ENCODE measurements at regions not wholly inside any gene's neighbourhood (a gene's known extent, or its start where the extent isn't known, plus 50 kb on each side); places are given as distances from the start of the nearest gene placed in this dataset.
"Not testable (repeated sequence)": the region's sequence is repeated elsewhere in the genome, so short reads cannot be mapped to it uniquely, and the experiment has no call there.

- Histone ChIP-seq H3K9me2 (no peaks in the 10 kb centered on the region), H3F3A (replicated peaks; ENCODE audit: insufficient read depth) (no peaks in the 10 kb centered on the region), H3K79me2 (ENCODE audit: insufficient read depth) (no peaks in the 10 kb centered on the region), H3K9ac (no peak overlapping the region), H3K9me3 (no peaks in the 10 kb centered on the region), H3K36me3 (replicated peaks in 1 of 2; ENCODE audit: control insufficient read depth in 1 of 2, insufficient read depth in 2 of 2, low read length in 1 of 2) (no peaks in the 10 kb centered on the region), H3K4me2 (no peak overlapping the region), H3K4me1 (ENCODE audit: control insufficient read depth in 1 of 2, insufficient read depth in 2 of 2, low read depth in 1 of 2, low read length in 1 of 2) (no peaks in the 10 kb centered on the region), H2AFZ (ENCODE audit: low read depth) (no peak overlapping the region), H3K27me3 (ENCODE audit: insufficient read depth) (no peaks in the 10 kb centered on the region), H3K4me3 (ENCODE audit: low read depth in 2 of 2, low read length in 1 of 2) (no peak overlapping the region), H4K20me1 (ENCODE audit: insufficient read depth) (no peaks in the 10 kb centered on the region), H3K27ac (ENCODE audit: low read depth in 2 of 2, low read length in 1 of 2) (no peak overlapping the region)
- CTCF ChIA-PET: no interaction called here
- no peak for TF ChIP-seq FOXJ3 (CRISPR knock-in tag; IDR thresholded peaks at IDR 0.05)
- no peak for TF ChIP-seq POLR2AphosphoS5 (IDR thresholded peaks at IDR 0.05; ENCODE audit: low read depth, low read length)
- TF ChIP-seq RAD21 (IDR thresholded peaks at IDR 0.05; ENCODE audit: low read length): no peak
- no peak for TF ChIP-seq SMC3 (IDR thresholded peaks at IDR 0.05; ENCODE audit: low read depth, low read length)
- TF ChIP-seq PBX3 (IDR thresholded peaks at IDR 0.05): no peak
- WGBS (ENCODE audit: low lambda C conversion rate): 38% methylated on average over 2 of the region's 2 CpGs
- POLR2A ChIA-PET: no interaction called here
- DNase-seq: no peak
Observed at GRCh38 chr1:111054656-111055055, 85.2 kb downstream of the DRAM2 start.

DNA sequence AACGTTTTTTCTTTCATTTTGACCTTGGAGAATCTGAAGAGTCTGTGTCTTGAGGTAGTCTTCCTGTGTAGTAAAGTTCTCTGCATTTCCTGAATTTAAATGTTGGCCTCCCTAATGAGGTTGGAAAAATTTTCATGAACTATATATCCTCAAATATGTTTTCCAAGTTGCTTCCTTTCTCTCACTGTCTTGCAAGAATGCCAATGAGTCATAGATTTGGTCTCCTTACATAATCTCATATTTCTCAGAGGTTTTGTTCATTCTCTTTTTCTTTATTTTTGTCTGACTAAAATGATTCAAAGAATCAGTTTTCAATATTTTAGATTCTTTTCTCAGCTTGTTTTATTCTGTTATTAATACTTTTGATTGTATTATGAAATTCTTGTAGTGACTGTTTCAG, 87.6 kb downstream of the DRAM2 start:
- ChIA-PET POLR2A (no interaction called here), CTCF (interaction anchor here (1.2 kb wide), 1 partner anchor 19 kb away, joined by 3 read pairs; no protein-coding TSS in a partner anchor)
- Histone ChIP-seq H3K27me3 (ENCODE audit: insufficient read depth) (no peaks in the 10 kb centered on the region), H3K27ac (ENCODE audit: low read depth in 2 of 2, low read length in 1 of 2) (peak overlapping the region in 1 of 2 experiments; percentile 30; a peak in 1 of 4 replicates), H3K36me3 (replicated peaks in 1 of 2; ENCODE audit: control insufficient read depth in 1 of 2, insufficient read depth in 2 of 2, low read length in 1 of 2) (no peaks in the 10 kb centered on the region), H4K20me1 (ENCODE audit: insufficient read depth) (no peaks in the 10 kb centered on the region), H2AFZ (ENCODE audit: low read depth) (0 out of 2 replicates have a peak overlapping the region, but pooled peaks have one; percentile 3), H3K4me2 (0 out of 2 replicates have a peak overlapping the region, but pooled peaks have one; percentile 25), H3K9me2 (no peaks in the 10 kb centered on the region), H3K9ac (no peak overlapping the region), H3K9me3 (no peaks in the 10 kb centered on the region), H3K79me2 (ENCODE audit: insufficient read depth) (no peaks in the 10 kb centered on the region), H3K4me3 (ENCODE audit: low read depth in 2 of 2, low read length in 1 of 2) (no peak overlapping the region; a peak in 1 of 4 replicates), H3K4me1 (ENCODE audit: control insufficient read depth in 1 of 2, insufficient read depth in 2 of 2, low read depth in 1 of 2, low read length in 1 of 2) (no peaks in the 10 kb centered on the region), H3F3A (replicated peaks; ENCODE audit: insufficient read depth) (no peaks in the 10 kb centered on the region)
- TF ChIP-seq MXI1 (IDR thresholded peaks at IDR 0.05; ENCODE audit: low read depth, low read length): no peak
- no peak for TF ChIP-seq ELF1 (IDR thresholded peaks at IDR 0.05)
- TF ChIP-seq YY1 (IDR thresholded peaks at IDR 0.05; ENCODE audit: low read depth): no peak
- TF ChIP-seq FOSL2 (IDR thresholded peaks at IDR 0.05; ENCODE audit: borderline replicate concordance, low read depth): peak; percentile 45; the same call in 1 of the 2 replicates
- TF ChIP-seq REST (IDR thresholded peaks at IDR 0.05; ENCODE audit: low read depth, low read length): no peak
- DNase-seq: no peak
- 0% methylated on average over 1 of the region's 1 CpG for WGBS (ENCODE audit: low lambda C conversion rate)

GRCh38 chr1:111048253-111048652, 84.5 kb upstream of the LRIF1 start:
- H3F3A ChIP-seq (replicated peaks; ENCODE audit: insufficient read depth); H3K4me3 ChIP-seq (ENCODE audit: low read depth in 2 of 2, low read length in 1 of 2); H3K4me2 ChIP-seq; H3K27me3 ChIP-seq (ENCODE audit: insufficient read depth); H3K36me3 ChIP-seq (replicated peaks in 1 of 2; ENCODE audit: control insufficient read depth in 1 of 2, insufficient read depth in 2 of 2, low read length in 1 of 2); DNase-seq; H3K79me2 ChIP-seq (ENCODE audit: insufficient read depth); H3K9ac ChIP-seq; H2AFZ ChIP-seq (ENCODE audit: low read depth); H3K27ac ChIP-seq (ENCODE audit: low read depth in 2 of 2, low read length in 1 of 2); H3K4me1 ChIP-seq (ENCODE audit: control insufficient read depth in 1 of 2, insufficient read depth in 2 of 2, low read depth in 1 of 2, low read length in 1 of 2); H3K9me3 ChIP-seq; H3K9me2 ChIP-seq; POLR2A ChIA-PET; CTCF ChIA-PET; H4K20me1 ChIP-seq (ENCODE audit: insufficient read depth): not testable (repeated sequence)
- 12% methylated on average over 1 of the region's 1 CpG for WGBS (ENCODE audit: low lambda C conversion rate)
